GM12878 (cell line): ENCODE measurements at regions not wholly inside any gene's neighbourhood (a gene's known extent, or its start where the extent isn't known, plus 50 kb on each side); places are given as distances from the start of the nearest gene placed in this dataset.

Experiments used
- CHD2 ChIP-seq: IDR thresholded peaks from 2 replicates; pipeline ENCODE4 v1.6.1; 2011; ENCODE audit warnings: low read depth, low read length, improper control_type of control experiment, borderline replicate concordance
- ESRRA ChIP-seq: IDR thresholded peaks from 2 replicates; pipeline ENCODE4 v1.6.1; 2012; ENCODE audit warnings: mild to moderate bottlenecking, low read length, improper control_type of control experiment
- MYC ChIP-seq: IDR thresholded peaks from 2 replicates; pipeline ENCODE4 v1.6.1; 2011; ENCODE audit warnings: mild to moderate bottlenecking, low read length, moderate library complexity, inconsistent platforms; ENCODE audit not compliant: insufficient read depth, insufficient replicate concordance, insufficient read length, severe bottlenecking
- TCF12 ChIP-seq: IDR thresholded peaks from 2 replicates; pipeline ENCODE4 v1.6.1; 2011; ENCODE audit warnings: low read depth, mild to moderate bottlenecking, low read length
- TF ChIP-seq, protein P1 (sequence below): IDR thresholded peaks from 2 replicates; pipeline ENCODE4 v1.6.1; 2012; ENCODE audit warnings: mild to moderate bottlenecking, low read depth, low read length
- TF ChIP-seq, protein P2 (sequence below), 3 experiments: IDR thresholded peaks in 2 of 3; conservative IDR thresholded peaks in 1 of 3; 2 replicates each; pipeline ENCODE4 v1.5.1; 2011; ENCODE audit warnings: low read depth in 3 of 3, low read length in 3 of 3, mild to moderate bottlenecking in 3 of 3, control low read depth in 2 of 3, moderate library complexity in 2 of 3, inconsistent platforms in 1 of 3, mixed read lengths in 1 of 3; ENCODE audit not compliant: control insufficient read depth in 2 of 3, insufficient read depth in 1 of 3; ENCODE audit errors: extremely low read depth in 1 of 3

DNA sequence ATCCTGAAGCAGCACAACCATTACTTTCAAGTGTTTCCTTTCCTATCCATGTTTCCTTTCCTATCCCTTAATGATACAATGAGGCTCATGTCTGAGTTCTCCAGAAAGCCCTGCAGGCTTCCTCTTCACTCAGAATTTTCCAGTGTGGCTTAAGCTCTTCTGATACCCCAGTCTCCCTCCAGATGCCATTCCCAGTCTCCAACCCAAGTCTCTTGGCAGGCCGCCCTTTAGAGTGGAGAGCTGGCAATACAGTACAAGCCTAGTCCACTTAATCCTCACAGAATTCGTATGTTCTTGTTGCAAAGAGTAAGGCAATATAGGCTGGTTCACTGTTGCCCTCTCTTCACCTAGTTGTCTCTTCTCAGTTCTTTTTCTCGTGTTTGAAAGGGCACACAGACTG is 503.9 kb upstream of the MDFIC2 start:
- TF ChIP-seq CHD2 (no peak), ESRRA (no peak), MYC (no peak), TCF12 (no peak)
- TF ChIP-seq, protein P1, sequence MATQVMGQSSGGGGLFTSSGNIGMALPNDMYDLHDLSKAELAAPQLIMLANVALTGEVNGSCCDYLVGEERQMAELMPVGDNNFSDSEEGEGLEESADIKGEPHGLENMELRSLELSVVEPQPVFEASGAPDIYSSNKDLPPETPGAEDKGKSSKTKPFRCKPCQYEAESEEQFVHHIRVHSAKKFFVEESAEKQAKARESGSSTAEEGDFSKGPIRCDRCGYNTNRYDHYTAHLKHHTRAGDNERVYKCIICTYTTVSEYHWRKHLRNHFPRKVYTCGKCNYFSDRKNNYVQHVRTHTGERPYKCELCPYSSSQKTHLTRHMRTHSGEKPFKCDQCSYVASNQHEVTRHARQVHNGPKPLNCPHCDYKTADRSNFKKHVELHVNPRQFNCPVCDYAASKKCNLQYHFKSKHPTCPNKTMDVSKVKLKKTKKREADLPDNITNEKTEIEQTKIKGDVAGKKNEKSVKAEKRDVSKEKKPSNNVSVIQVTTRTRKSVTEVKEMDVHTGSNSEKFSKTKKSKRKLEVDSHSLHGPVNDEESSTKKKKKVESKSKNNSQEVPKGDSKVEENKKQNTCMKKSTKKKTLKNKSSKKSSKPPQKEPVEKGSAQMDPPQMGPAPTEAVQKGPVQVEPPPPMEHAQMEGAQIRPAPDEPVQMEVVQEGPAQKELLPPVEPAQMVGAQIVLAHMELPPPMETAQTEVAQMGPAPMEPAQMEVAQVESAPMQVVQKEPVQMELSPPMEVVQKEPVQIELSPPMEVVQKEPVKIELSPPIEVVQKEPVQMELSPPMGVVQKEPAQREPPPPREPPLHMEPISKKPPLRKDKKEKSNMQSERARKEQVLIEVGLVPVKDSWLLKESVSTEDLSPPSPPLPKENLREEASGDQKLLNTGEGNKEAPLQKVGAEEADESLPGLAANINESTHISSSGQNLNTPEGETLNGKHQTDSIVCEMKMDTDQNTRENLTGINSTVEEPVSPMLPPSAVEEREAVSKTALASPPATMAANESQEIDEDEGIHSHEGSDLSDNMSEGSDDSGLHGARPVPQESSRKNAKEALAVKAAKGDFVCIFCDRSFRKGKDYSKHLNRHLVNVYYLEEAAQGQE: no peak
- TF ChIP-seq, protein P2, sequence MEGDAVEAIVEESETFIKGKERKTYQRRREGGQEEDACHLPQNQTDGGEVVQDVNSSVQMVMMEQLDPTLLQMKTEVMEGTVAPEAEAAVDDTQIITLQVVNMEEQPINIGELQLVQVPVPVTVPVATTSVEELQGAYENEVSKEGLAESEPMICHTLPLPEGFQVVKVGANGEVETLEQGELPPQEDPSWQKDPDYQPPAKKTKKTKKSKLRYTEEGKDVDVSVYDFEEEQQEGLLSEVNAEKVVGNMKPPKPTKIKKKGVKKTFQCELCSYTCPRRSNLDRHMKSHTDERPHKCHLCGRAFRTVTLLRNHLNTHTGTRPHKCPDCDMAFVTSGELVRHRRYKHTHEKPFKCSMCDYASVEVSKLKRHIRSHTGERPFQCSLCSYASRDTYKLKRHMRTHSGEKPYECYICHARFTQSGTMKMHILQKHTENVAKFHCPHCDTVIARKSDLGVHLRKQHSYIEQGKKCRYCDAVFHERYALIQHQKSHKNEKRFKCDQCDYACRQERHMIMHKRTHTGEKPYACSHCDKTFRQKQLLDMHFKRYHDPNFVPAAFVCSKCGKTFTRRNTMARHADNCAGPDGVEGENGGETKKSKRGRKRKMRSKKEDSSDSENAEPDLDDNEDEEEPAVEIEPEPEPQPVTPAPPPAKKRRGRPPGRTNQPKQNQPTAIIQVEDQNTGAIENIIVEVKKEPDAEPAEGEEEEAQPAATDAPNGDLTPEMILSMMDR (IDR thresholded peaks at IDR 0.05 in 2 of 3, conservative IDR thresholded peaks at IDR 0.05 in 1 of 3; ENCODE audit: control insufficient read depth in 2 of 3, extremely low read depth in 1 of 3, insufficient read depth in 1 of 3, low read depth in 3 of 3, low read length in 3 of 3): no peak
